Lower leg skin (tissue), 4 donors: ENCODE measurements at regions not wholly inside any gene's neighbourhood (a gene's known extent, or its start where the extent isn't known, plus 50 kb on each side); places are given as distances from the start of the nearest gene placed in this dataset.

ENCODE experiments used
- DNase-seq, 2 donors: peaks; one replicate each; pipeline ENCODE4 v3.0.0-alpha.2; 2019; ENCODE audit warnings: low spot score in 2 of 2
- H3K4me3 ChIP-seq: fragments of 200-600 bp; sonication (generic); 2 replicates; pipeline ENCODE4 v1.5.1; 2017; ENCODE audit warnings: mild to moderate bottlenecking, low read depth; ENCODE audit not compliant: poor library complexity, severe bottlenecking
- POLR2A ChIP-seq, 2 donors: fragments of 450-650 bp; IDR thresholded peaks; one replicate each; pipeline ENCODE4 v1.6.1; 2016 to 2017; ENCODE audit warnings: antibody characterized with exemption in 2 of 2, mild to moderate bottlenecking in 1 of 2, moderate library complexity in 1 of 2
- WGBS, 2 donors: methylation state at CpG; one replicate each; pipeline ENCODE4 v1.1.5; 2018; 5-methylcytosine and 5-hydroxymethylcytosine counted together
- intact Hi-C: fragments of 100-400 bp; cut with DNase I; formaldehyde crosslinking; loops from one replicate; pipeline ENCODE4 v1.15.0; 2023; ENCODE audit warnings: low total_unique reads
- TF ChIP-seq, protein P1 (sequence below), 3 donors: fragments of 450-650 bp; IDR thresholded peaks; one replicate each; pipeline ENCODE4 v1.5.1; 2016; ENCODE audit warnings: antibody characterized with exemption in 3 of 3, mild to moderate bottlenecking in 3 of 3, moderate library complexity in 2 of 3

DNA sequence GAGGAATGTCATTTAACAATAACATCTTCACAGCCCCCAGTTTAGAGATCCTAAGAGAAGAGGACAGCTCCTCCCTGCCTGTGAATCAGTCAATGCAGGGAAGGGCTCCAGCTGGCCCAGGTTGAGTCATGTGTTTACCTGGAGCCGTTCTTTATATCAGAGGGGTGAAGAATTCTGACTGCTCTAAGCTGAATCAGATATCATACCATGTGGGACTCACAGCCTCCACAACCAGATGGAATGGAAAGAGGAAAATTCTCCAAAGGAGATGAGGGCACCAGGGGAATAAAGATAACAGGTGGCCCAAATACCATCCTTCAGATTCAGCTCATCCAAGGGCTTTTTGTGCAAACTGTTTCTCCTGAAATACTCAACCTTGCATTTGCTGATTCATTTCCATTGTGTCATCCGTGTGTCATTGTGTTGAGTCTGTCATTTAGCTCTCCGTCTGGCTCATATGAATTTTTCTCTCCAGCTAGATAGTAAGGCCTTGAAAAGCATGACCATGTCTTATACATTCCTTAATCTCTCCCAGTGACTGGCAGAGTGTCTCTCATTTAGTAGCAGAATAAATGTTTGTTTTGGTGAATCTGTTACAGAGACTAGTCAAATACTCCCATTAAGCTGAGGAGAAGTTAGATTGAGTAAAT is 217.9 kb downstream of the RFC3 start:
- no peak for TF ChIP-seq POLR2A (IDR thresholded peaks at IDR 0.05)
- TF ChIP-seq, protein P1, sequence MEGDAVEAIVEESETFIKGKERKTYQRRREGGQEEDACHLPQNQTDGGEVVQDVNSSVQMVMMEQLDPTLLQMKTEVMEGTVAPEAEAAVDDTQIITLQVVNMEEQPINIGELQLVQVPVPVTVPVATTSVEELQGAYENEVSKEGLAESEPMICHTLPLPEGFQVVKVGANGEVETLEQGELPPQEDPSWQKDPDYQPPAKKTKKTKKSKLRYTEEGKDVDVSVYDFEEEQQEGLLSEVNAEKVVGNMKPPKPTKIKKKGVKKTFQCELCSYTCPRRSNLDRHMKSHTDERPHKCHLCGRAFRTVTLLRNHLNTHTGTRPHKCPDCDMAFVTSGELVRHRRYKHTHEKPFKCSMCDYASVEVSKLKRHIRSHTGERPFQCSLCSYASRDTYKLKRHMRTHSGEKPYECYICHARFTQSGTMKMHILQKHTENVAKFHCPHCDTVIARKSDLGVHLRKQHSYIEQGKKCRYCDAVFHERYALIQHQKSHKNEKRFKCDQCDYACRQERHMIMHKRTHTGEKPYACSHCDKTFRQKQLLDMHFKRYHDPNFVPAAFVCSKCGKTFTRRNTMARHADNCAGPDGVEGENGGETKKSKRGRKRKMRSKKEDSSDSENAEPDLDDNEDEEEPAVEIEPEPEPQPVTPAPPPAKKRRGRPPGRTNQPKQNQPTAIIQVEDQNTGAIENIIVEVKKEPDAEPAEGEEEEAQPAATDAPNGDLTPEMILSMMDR (IDR thresholded peaks at IDR 0.05), result no peak
- 67 to 68% methylated on average over 3 of the region's 3 CpGs for WGBS, 2 donors
- no peak overlapping the region for H3K4me3 ChIP-seq
- no peak for DNase-seq
- intact Hi-C loops, result no loop called here

DNA sequence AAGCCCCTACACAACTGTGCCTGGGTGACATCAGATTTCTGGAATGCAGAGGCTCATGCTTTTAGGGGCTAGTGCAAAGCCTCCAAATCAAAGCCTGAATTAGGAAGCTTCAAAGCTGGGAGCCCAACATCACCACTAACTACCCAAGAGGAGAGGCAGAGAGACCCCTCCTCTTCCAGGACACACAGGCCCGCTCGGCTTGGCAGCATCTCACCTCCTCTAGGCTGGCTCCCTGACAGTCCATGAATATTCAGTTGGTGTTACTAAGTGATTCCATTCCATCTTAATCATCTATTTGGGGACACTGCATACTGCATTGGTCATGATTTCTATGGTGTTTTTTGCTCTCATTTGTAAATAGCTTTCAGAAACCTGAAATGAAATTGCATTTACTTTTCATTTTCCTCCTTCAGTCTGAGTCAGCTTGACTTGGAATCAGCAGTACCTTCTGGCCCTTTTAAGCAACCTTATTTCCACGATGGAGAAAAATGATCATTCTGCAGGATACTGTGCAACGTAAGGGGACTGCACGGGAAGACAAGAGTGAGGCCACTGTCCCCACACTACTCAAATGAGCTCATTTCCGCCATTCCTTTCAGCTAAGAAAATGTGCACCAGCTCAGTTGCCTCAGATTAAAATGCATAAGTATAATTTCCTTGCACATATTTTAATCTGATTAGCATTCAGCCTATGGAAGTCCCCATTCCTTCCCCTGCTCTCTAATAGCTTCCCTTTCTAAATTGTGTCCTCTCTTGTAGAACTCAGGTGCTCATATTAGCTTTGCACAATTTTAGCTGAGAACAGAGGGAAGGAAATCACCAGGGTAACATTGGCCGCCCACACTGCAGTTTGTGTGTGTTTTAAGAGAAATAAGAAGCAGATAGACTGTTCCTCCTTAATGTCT is 219.9 kb downstream of the RFC3 start:
- TF ChIP-seq, protein P1 (IDR thresholded peaks at IDR 0.05), result no peak
- no peak for TF ChIP-seq POLR2A (IDR thresholded peaks at IDR 0.05)
- H3K4me3 ChIP-seq, result no peak overlapping the region
- DNase-seq, result no peak
- 88 to 89% methylated on average over 7 of the region's 7 CpGs for WGBS, 2 donors
- intact Hi-C loops, result no loop called here

DNA sequence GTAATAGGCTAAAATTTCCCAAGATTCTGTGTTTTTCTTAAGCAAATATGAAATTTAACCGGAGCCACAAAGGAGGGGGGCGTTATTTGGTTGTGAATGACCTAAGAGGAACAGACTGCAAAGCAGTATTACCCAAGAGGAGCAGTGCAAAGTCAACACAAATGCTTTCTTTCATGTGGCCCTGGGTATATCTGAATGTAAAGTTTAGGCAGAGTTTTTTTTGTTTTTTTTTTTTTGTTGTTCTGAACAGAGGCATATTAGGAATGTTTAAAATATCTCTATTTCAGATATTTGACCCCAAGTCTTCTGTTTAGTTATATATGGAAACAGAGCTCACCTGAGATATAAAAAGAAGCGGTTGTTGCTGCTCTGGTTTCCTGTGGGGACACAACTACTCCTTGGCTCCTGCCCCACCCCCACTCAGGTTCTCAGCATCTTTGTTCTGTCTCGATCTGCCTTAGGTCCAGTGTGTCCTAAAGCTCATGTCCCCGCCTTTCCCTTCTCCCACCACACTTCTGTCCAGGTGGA is 220.7 kb downstream of the RFC3 start:
- intact Hi-C loops, result no loop called here
- DNase-seq, result no peak
- TF ChIP-seq, protein P1 (IDR thresholded peaks at IDR 0.05), result no peak
- TF ChIP-seq POLR2A (IDR thresholded peaks at IDR 0.05), result no peak
- H3K4me3 ChIP-seq, result no peak overlapping the region
- WGBS, 2 donors, result 75 to 86% methylated on average over 5 of the region's 5 CpGs

DNA sequence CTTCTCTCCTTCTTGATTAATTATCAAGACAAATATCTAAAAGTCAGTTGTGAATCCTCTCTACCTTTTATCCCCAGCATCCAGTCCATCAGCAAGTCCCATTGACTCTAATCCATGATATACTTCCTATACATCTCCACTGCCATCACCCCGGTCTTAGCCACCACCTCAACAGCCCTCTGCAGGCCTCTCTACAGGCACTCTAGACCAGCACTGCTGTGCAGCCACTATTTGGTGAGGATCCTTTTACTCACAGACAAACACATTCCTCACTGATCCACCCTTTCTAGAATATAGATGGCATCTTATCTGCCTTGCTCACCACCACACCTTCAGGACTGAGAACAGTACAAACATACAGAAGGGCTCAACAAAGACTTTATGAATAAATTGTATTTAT is 221.7 kb downstream of the RFC3 start:
- intact Hi-C loops, result no loop called here
- 95 to 96% methylated on average over 1 of the region's 1 CpG for WGBS, 2 donors
- no peak for DNase-seq
- TF ChIP-seq, protein P1 (IDR thresholded peaks at IDR 0.05), result no peak
- no peak for TF ChIP-seq POLR2A (IDR thresholded peaks at IDR 0.05)
- H3K4me3 ChIP-seq, result no peak overlapping the region

DNA sequence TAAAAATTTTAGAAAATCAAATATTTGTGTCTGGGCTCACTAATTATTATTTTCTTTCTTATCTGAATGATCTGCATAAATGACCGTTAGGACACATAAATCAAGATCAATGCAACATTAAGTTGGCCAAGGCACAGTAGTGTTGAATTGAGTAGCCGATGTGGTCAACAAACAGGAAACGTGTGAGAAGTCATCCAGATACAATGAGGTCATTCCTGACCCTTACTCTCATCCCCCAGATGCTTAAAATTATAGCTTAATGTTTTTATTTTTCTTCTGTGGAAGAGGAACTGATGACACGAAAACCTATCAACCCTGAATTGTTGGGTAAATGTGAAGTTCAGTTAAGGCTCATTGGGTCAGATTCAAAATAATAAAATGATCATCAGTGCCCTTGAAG is 222.9 kb downstream of the RFC3 start:
- intact Hi-C loops, result no loop called here
- no peak overlapping the region for H3K4me3 ChIP-seq
- WGBS, 2 donors, result 77 to 86% methylated on average over 4 of the region's 4 CpGs
- DNase-seq, result no peak
- TF ChIP-seq, protein P1 (IDR thresholded peaks at IDR 0.05), result no peak
- TF ChIP-seq POLR2A (IDR thresholded peaks at IDR 0.05), result no peak
